Adrenal gland (tissue), 9 donors: ENCODE measurements at regions not wholly inside any gene's neighbourhood (a gene's known extent, or its start where the extent isn't known, plus 50 kb on each side); places are given as distances from the start of the nearest gene placed in this dataset.
A peak's percentile ranks its signal among the peaks of the same experiment; 100 is the strongest.

ENCODE experiments used
- DNase-seq, 7 donors: peaks; one replicate each; pipeline ENCODE4 v3.0.0-alpha.2; 2019 to 2020
- H3K27ac ChIP-seq, 5 donors: fragments of 200-600 bp; sonication (generic) in 4 of 5; 1 replicate in 3 of 5; 2 replicates in 2 of 5; pipeline versions ENCODE4 v1.5.1 to v1.8.0; 2016 to 2020; ENCODE audit warnings: mild to moderate bottlenecking in 1 of 5
- H3K27me3 ChIP-seq: fragments of 200-600 bp; 2 replicates; pipeline ENCODE4 v1.8.0; 2021
- H3K36me3 ChIP-seq, 2 donors: fragments of 200-600 bp; replicated peaks in 1 of 2; 1 replicate in 1 of 2; 2 replicates in 1 of 2; pipeline versions ENCODE4 v1.5.1 to v1.8.0; 2018 to 2022
- H3K4me1 ChIP-seq, 2 donors: fragments of 200-600 bp; replicated peaks in 1 of 2; 1 replicate in 1 of 2; 2 replicates in 1 of 2; pipeline versions ENCODE4 v1.5.1 to v1.8.0; 2018 to 2021
- H3K4me3 ChIP-seq, 4 donors: fragments of 200-600 bp; sonication (generic) in 3 of 4; one replicate each; pipeline ENCODE4 v1.5.1; 2016 to 2018
- H3K9me3 ChIP-seq, 3 donors: fragments of 200-600 bp; sonication (generic) in 1 of 3; replicated peaks in 1 of 3; 1 replicate in 2 of 3; 2 replicates in 1 of 3; pipeline versions ENCODE4 v1.5.1 to v1.8.0; 2016 to 2021
- POLR2A ChIP-seq, 2 donors: fragments of 450-650 bp; IDR thresholded peaks; one replicate each; pipeline ENCODE4 v1.6.1; 2017; ENCODE audit warnings: antibody characterized with exemption in 2 of 2, mild to moderate bottlenecking in 2 of 2, moderate library complexity in 1 of 2
- WGBS, 4 donors: extraction: QIAGEN DNeasy Blood & Tissue Kit in 2 of 4; methylation state at CpG; one replicate each; pipeline versions ENCODE4 v1.1.5 to v1.1.7; 2013 to 2017; 5-methylcytosine and 5-hydroxymethylcytosine counted together
- intact Hi-C, 2 donors: fragments of 100-400 bp; cut with DNase I; formaldehyde crosslinking; loops; one replicate each; pipeline versions ENCODE4 v1.14.1 to v1.15.0; 2022 to 2023
- TF ChIP-seq, protein P1 (sequence below), 6 experiments: fragments of 450-650 bp in 4 of 6; fragments of 200-600 bp in 2 of 6; sonication (generic) in 1 of 6; IDR thresholded peaks; 1 replicate in 5 of 6; 2 replicates in 1 of 6; pipeline versions ENCODE4 v1.5.1 to v1.8.0; 2016 to 2021; ENCODE audit warnings: antibody characterized with exemption in 6 of 6, mild to moderate bottlenecking in 2 of 6, moderate library complexity in 1 of 6
- donor health status: healthy with polysubstance abuse.
- donor health status: Bipolar disorder and iron deficiency.
- donor health status: DM: yes; HTN: yes; CAD: no.
- donor health status: DM: no; HTN: no; CAD: no.
- donor health status: DM: no; HTN: no; CAD: no.

DNA sequence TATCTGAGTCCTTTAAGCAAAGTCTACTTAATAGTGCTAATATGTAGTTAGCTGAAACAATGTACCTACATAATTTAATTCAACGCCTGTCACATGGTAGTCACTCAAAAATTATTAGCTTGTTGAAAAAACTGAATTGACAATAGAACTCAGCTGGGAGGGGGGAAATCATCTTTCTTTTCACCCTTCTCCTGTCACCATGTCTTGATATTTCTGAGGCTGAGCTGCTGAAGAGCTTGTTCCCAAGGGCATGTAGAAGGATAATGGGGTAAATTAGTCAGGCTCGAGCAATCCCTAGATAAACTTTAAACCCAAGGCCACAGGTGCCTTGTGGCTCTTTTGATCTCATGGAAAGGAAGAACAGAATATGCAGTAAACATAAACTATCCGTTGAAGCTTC, 339.6 kb upstream of the LRATD1 start:
- no peak overlapping the region for H3K4me3 ChIP-seq
- no peaks in the 10 kb centered on the region for H3K36me3 ChIP-seq
- TF ChIP-seq, protein P1, sequence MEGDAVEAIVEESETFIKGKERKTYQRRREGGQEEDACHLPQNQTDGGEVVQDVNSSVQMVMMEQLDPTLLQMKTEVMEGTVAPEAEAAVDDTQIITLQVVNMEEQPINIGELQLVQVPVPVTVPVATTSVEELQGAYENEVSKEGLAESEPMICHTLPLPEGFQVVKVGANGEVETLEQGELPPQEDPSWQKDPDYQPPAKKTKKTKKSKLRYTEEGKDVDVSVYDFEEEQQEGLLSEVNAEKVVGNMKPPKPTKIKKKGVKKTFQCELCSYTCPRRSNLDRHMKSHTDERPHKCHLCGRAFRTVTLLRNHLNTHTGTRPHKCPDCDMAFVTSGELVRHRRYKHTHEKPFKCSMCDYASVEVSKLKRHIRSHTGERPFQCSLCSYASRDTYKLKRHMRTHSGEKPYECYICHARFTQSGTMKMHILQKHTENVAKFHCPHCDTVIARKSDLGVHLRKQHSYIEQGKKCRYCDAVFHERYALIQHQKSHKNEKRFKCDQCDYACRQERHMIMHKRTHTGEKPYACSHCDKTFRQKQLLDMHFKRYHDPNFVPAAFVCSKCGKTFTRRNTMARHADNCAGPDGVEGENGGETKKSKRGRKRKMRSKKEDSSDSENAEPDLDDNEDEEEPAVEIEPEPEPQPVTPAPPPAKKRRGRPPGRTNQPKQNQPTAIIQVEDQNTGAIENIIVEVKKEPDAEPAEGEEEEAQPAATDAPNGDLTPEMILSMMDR (IDR thresholded peaks at IDR 0.05) = no peak
- TF ChIP-seq POLR2A (IDR thresholded peaks at IDR 0.05) = no peak
- no peaks in the 10 kb centered on the region for H3K27me3 ChIP-seq
- 20 to 33% (median 28%) methylated on average over 3 of the region's 3 CpGs for WGBS, 4 donors
- peak in 4 of 7 donors; percentile 4 to 38 (median 25) for DNase-seq
- peak overlapping the region in 1 of 5 donors; percentile 29 for H3K27ac ChIP-seq
- no peaks in the 10 kb centered on the region for H3K9me3 ChIP-seq
- H3K4me1 ChIP-seq = peaks cover 0 to 15% of the 10 kb centered on the region in 2 donors
- intact Hi-C loops = no loop called here

DNA sequence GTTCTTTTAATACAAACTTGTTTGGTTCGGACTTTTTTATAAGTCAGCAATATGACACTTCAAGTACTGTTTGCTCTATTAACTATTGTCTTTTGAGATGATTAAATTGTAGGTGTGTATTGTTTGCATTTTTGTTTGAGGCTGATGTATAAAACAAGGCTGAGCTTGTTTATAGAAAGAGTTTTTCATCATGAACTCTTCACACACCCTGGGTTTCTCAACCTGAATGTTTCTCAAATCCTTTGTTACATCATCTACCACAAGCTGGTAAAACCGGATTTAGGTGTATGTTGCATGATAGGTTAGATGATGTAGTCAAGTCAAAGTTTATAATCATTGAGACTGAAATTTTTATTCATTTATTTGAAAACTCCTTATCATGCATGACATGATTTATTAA, 335.2 kb upstream of the LRATD1 start:
- TF ChIP-seq, protein P1 (IDR thresholded peaks at IDR 0.05) = no peak
- no peak for TF ChIP-seq POLR2A (IDR thresholded peaks at IDR 0.05)
- Histone ChIP-seq H3K36me3 (no peaks in the 10 kb centered on the region), H3K27me3 (no peaks in the 10 kb centered on the region), H3K27ac (no peak overlapping the region), H3K9me3 (no peaks in the 10 kb centered on the region), H3K4me3 (no peak overlapping the region), H3K4me1 (peaks cover 0 to 15% of the 10 kb centered on the region in 2 donors)
- no peak for DNase-seq
- WGBS, 4 donors = 64 to 90% (median 89%) methylated on average over 2 of the region's 2 CpGs
- intact Hi-C loops = no loop called here

DNA sequence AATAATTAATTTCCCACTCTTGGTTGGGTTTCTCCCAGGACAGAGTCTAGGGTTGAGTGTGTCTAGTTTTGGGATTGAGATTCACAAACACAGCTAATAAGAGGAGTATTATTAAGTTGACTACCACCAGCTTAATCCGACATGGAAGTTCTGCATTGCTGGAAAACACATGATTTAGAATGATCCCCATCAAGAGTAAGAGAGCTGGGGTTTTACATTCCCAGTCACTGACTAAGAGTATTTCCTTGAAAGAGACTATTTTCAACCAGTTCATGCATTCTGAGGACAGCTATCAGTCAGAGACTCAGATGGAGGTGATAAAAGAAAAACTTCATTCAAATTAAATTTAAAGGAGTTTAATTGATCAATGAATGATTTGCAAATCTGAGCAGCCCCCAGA, 334.6 kb upstream of the LRATD1 start:
- WGBS, 4 donors = 88 to 100% (median 93%) methylated on average over 1 of the region's 1 CpG
- H3K27ac ChIP-seq = no peak overlapping the region
- H3K4me3 ChIP-seq = no peak overlapping the region
- no peaks in the 10 kb centered on the region for H3K36me3 ChIP-seq
- intact Hi-C loops = no loop called here
- peaks cover 0 to 9% of the 10 kb centered on the region in 2 donors for H3K4me1 ChIP-seq
- DNase-seq = no peak
- no peaks in the 10 kb centered on the region for H3K9me3 ChIP-seq
- TF ChIP-seq POLR2A (IDR thresholded peaks at IDR 0.05) = no peak
- TF ChIP-seq, protein P1 (IDR thresholded peaks at IDR 0.05) = no peak
- no peaks in the 10 kb centered on the region for H3K27me3 ChIP-seq

- Histone ChIP-seq H3K27ac (no peak overlapping the region), H3K9me3 (no peaks in the 10 kb centered on the region), H3K4me1 (no peaks in the 10 kb centered on the region), H3K27me3 (no peaks in the 10 kb centered on the region), H3K4me3 (no peak overlapping the region), H3K36me3 (no peaks in the 10 kb centered on the region)
- WGBS, 4 donors = 81 to 90% (median 85%) methylated on average over 2 of the region's 2 CpGs
- TF ChIP-seq POLR2A (IDR thresholded peaks at IDR 0.05) = no peak
- TF ChIP-seq, protein P1 (IDR thresholded peaks at IDR 0.05) = no peak
- intact Hi-C loops = no loop called here
- DNase-seq = no peak
These were observed 331.2 kb upstream of the LRATD1 start for GRCh38 chr2:14301331-14301730.
